Trophoblast cell (in vitro differentiated cells and primary cell): ENCODE measurements at regions not wholly inside any gene's neighbourhood (a gene's known extent, or its start where the extent isn't known, plus 50 kb on each side); places are given as distances from the start of the nearest gene placed in this dataset.

Experiments
- DNase-seq, 2 donors: peaks; one replicate each; pipeline ENCODE4 v3.0.0-alpha.2; 2016
- H2AFZ ChIP-seq: 2 replicates; pipeline ENCODE4 v1.6.1; 2013; ENCODE audit warnings: low read length, moderate library complexity, mild to moderate bottlenecking; ENCODE audit not compliant: insufficient read depth, poor library complexity
- H2AK5ac ChIP-seq: 2 replicates; pipeline ENCODE4 v1.6.1; 2013; ENCODE audit warnings: mild to moderate bottlenecking, low read length
- H2BK120ac ChIP-seq: 2 replicates; pipeline ENCODE4 v1.6.1; 2013; ENCODE audit warnings: low read length, mild to moderate bottlenecking, moderate library complexity; ENCODE audit not compliant: insufficient read depth, poor library complexity
- H2BK12ac ChIP-seq: 2 replicates; pipeline ENCODE4 v1.6.1; 2013; ENCODE audit warnings: mild to moderate bottlenecking, low read length, moderate library complexity
- H2BK5ac ChIP-seq: 2 replicates; pipeline ENCODE4 v1.6.1; 2013; ENCODE audit warnings: low read length, low read depth, moderate library complexity, mild to moderate bottlenecking; ENCODE audit not compliant: poor library complexity
- H3K14ac ChIP-seq: 2 replicates; pipeline ENCODE4 v1.6.1; 2013; ENCODE audit warnings: mild to moderate bottlenecking, low read length
- H3K18ac ChIP-seq: 2 replicates; pipeline ENCODE4 v1.6.1; 2013; ENCODE audit warnings: mild to moderate bottlenecking, low read length
- H3K23ac ChIP-seq: 2 replicates; pipeline ENCODE4 v1.6.1; 2013; ENCODE audit warnings: low read length
- H3K27ac ChIP-seq: 2 replicates; pipeline ENCODE4 v1.5.1; 2013; ENCODE audit warnings: low read depth, mild to moderate bottlenecking, inconsistent platforms, low read length, moderate library complexity
- H3K27me3 ChIP-seq: 2 replicates; pipeline ENCODE4 v1.6.1; 2013; ENCODE audit warnings: inconsistent platforms, mild to moderate bottlenecking, low read length, moderate library complexity; ENCODE audit not compliant: insufficient read depth
- H3K36me3 ChIP-seq, 2 experiments: 1 replicate in 1 of 2; 2 replicates in 1 of 2; pipeline ENCODE4 v1.6.1; 2013; ENCODE audit warnings: low read length in 2 of 2, mild to moderate bottlenecking in 2 of 2, moderate library complexity in 1 of 2; ENCODE audit not compliant: insufficient read depth in 2 of 2, control insufficient read depth in 1 of 2
- H3K4ac ChIP-seq: 2 replicates; pipeline ENCODE4 v1.6.1; 2013; ENCODE audit warnings: low read depth, mild to moderate bottlenecking, low read length, moderate library complexity
- H3K4me1 ChIP-seq, 2 experiments: 1 replicate in 1 of 2; 2 replicates in 1 of 2; pipeline ENCODE4 v1.6.1; 2013; ENCODE audit warnings: low read length in 2 of 2, mild to moderate bottlenecking in 2 of 2, moderate library complexity in 1 of 2; ENCODE audit not compliant: insufficient read depth in 2 of 2, control insufficient read depth in 1 of 2
- H3K4me2 ChIP-seq: 2 replicates; pipeline ENCODE4 v1.6.1; 2013; ENCODE audit warnings: inconsistent platforms, mild to moderate bottlenecking, low read length, moderate library complexity
- H3K4me3 ChIP-seq: 2 replicates; pipeline ENCODE4 v1.5.1; 2013; ENCODE audit warnings: mild to moderate bottlenecking, low read depth, low read length, inconsistent platforms
- H3K79me1 ChIP-seq: one replicate; pipeline ENCODE4 v1.6.1; 2013; ENCODE audit warnings: low read length
- H3K79me2 ChIP-seq: 2 replicates; pipeline ENCODE4 v1.6.1; 2013; ENCODE audit warnings: low read length, mild to moderate bottlenecking; ENCODE audit not compliant: control insufficient read depth, insufficient read depth, poor library complexity
- H3K9ac ChIP-seq: 2 replicates; pipeline ENCODE4 v1.6.1; 2013; ENCODE audit warnings: mild to moderate bottlenecking, low read length
- H3K9me3 ChIP-seq: 2 replicates; pipeline ENCODE4 v1.6.1; 2013; ENCODE audit warnings: low read depth, mild to moderate bottlenecking, control low read depth, inconsistent platforms, low read length; ENCODE audit not compliant: insufficient read depth
- H4K12ac ChIP-seq: 2 replicates; pipeline ENCODE4 v1.6.1; 2013; ENCODE audit warnings: low read depth, mild to moderate bottlenecking, low read length, moderate library complexity
- H4K8ac ChIP-seq: 2 replicates; pipeline ENCODE4 v1.6.1; 2013; ENCODE audit warnings: low read depth, mild to moderate bottlenecking, low read length, moderate library complexity
- H4K91ac ChIP-seq: one replicate; pipeline ENCODE4 v1.6.1; 2013; ENCODE audit warnings: low read depth, mild to moderate bottlenecking, low read length, moderate library complexity
- WGBS: extraction: QIAGEN DNeasy Blood & Tissue Kit; methylation state at CpG from one replicate; pipeline ENCODE4 v1.1.7; 2013; ENCODE audit warnings: missing lambda C conversion rate; ENCODE audit not compliant: insufficient read length, insufficient coverage; ENCODE audit errors: extremely low coverage; 5-methylcytosine and 5-hydroxymethylcytosine counted together

GRCh38 chr5:73339711-73340110, 108.9 kb downstream of the FOXD1 start:
- no peaks in the 10 kb centered on the region for H3K4me1 ChIP-seq
- no peak overlapping the region for H4K12ac ChIP-seq
- no peak overlapping the region for H3K27ac ChIP-seq
- H3K4me3 ChIP-seq = no peak overlapping the region
- H3K79me2 ChIP-seq = no peaks in the 10 kb centered on the region
- H3K9ac ChIP-seq = no peak overlapping the region
- DNase-seq = no peak
- H2BK120ac ChIP-seq = no peak overlapping the region
- no peaks in the 10 kb centered on the region for H3K9me3 ChIP-seq
- H3K23ac ChIP-seq = no peak overlapping the region
- no peak overlapping the region for H3K4me2 ChIP-seq
- no peak overlapping the region for H4K8ac ChIP-seq
- no peaks in the 10 kb centered on the region for H3K36me3 ChIP-seq
- no peak overlapping the region for H3K14ac ChIP-seq
- no peak overlapping the region for H4K91ac ChIP-seq
- H2AK5ac ChIP-seq = no peak overlapping the region
- H3K79me1 ChIP-seq = no peaks in the 10 kb centered on the region
- H2BK5ac ChIP-seq = no peak overlapping the region
- no peak overlapping the region for H2AFZ ChIP-seq
- H3K18ac ChIP-seq = no peak overlapping the region
- no peak overlapping the region for H3K4ac ChIP-seq
- WGBS = no CpG with 5 or more reads among the region's 4 CpGs
- no peaks in the 10 kb centered on the region for H3K27me3 ChIP-seq
- no peak overlapping the region for H2BK12ac ChIP-seq

- H4K8ac ChIP-seq = no peak overlapping the region
- H3K9ac ChIP-seq = no peak overlapping the region
- H2BK12ac ChIP-seq = no peak overlapping the region
- no peaks in the 10 kb centered on the region for H3K9me3 ChIP-seq
- H4K91ac ChIP-seq = no peak overlapping the region
- H3K23ac ChIP-seq = no peak overlapping the region
- H3K36me3 ChIP-seq = no peaks in the 10 kb centered on the region
- no peak overlapping the region for H4K12ac ChIP-seq
- no peak overlapping the region for H2AK5ac ChIP-seq
- no peak overlapping the region for H3K18ac ChIP-seq
- H3K27ac ChIP-seq = no peak overlapping the region
- no peak overlapping the region for H2BK120ac ChIP-seq
- WGBS = no CpG with 5 or more reads among the region's 15 CpGs
- H3K79me1 ChIP-seq = no peaks in the 10 kb centered on the region
- no peaks in the 10 kb centered on the region for H3K27me3 ChIP-seq
- no peak overlapping the region for H3K4ac ChIP-seq
- no peak for DNase-seq
- no peak overlapping the region for H3K4me2 ChIP-seq
- no peaks in the 10 kb centered on the region for H3K79me2 ChIP-seq
- no peak overlapping the region for H3K14ac ChIP-seq
- H3K4me1 ChIP-seq = no peaks in the 10 kb centered on the region
- H2AFZ ChIP-seq = no peak overlapping the region
- no peak overlapping the region for H2BK5ac ChIP-seq
- no peak overlapping the region for H3K4me3 ChIP-seq
Observed at GRCh38 chr5:73339051-73339575, 109.5 kb downstream of the FOXD1 start.

GRCh38 chr5:73338256-73339050, 110.1 kb downstream of the FOXD1 start:
- H3K9me3 ChIP-seq = no peaks in the 10 kb centered on the region
- H3K4ac ChIP-seq = no peak overlapping the region
- no peaks in the 10 kb centered on the region for H3K27me3 ChIP-seq
- H4K91ac ChIP-seq = no peak overlapping the region
- no peak overlapping the region for H3K9ac ChIP-seq
- no peak overlapping the region for H2BK12ac ChIP-seq
- H4K8ac ChIP-seq = no peak overlapping the region
- no peak overlapping the region for H3K14ac ChIP-seq
- H3K4me3 ChIP-seq = no peak overlapping the region
- H2AFZ ChIP-seq = no peak overlapping the region
- no peaks in the 10 kb centered on the region for H3K36me3 ChIP-seq
- no peak overlapping the region for H3K4me2 ChIP-seq
- no peaks in the 10 kb centered on the region for H3K4me1 ChIP-seq
- H3K27ac ChIP-seq = no peak overlapping the region
- no peak overlapping the region for H2BK5ac ChIP-seq
- H2AK5ac ChIP-seq = no peak overlapping the region
- DNase-seq = no peak
- H4K12ac ChIP-seq = no peak overlapping the region
- no CpG with 5 or more reads among the region's 17 CpGs for WGBS
- no peak overlapping the region for H2BK120ac ChIP-seq
- H3K79me2 ChIP-seq = no peaks in the 10 kb centered on the region
- H3K18ac ChIP-seq = no peak overlapping the region
- no peaks in the 10 kb centered on the region for H3K79me1 ChIP-seq
- H3K23ac ChIP-seq = no peak overlapping the region

- Histone ChIP-seq H3K9ac (no peak overlapping the region), H3K23ac (no peak overlapping the region), H2AK5ac (no peak overlapping the region), H3K4me1 (no peaks in the 10 kb centered on the region), H3K79me2 (no peaks in the 10 kb centered on the region), H3K27me3 (no peaks in the 10 kb centered on the region), H3K4me3 (no peak overlapping the region), H3K4ac (no peak overlapping the region), H3K36me3 (no peaks in the 10 kb centered on the region), H2BK5ac (no peak overlapping the region), H2BK120ac (no peak overlapping the region), H3K14ac (no peak overlapping the region), H3K27ac (no peak overlapping the region), H2BK12ac (no peak overlapping the region), H2AFZ (no peak overlapping the region), H3K9me3 (no peaks in the 10 kb centered on the region), H4K8ac (no peak overlapping the region), H4K91ac (no peak overlapping the region), H3K79me1 (no peaks in the 10 kb centered on the region), H3K18ac (no peak overlapping the region), H3K4me2 (no peak overlapping the region), H4K12ac (no peak overlapping the region)
- DNase-seq = no peak
- WGBS = no CpG with 5 or more reads among the region's 9 CpGs
Observed at GRCh38 chr5:73337586-73338255, 110.9 kb downstream of the FOXD1 start.
